HG03108 (cell line): ENCODE measurements at regions not wholly inside any gene's neighbourhood (a gene's known extent, or its start where the extent isn't known, plus 50 kb on each side); places are given as distances from the start of the nearest gene placed in this dataset.

Experiments
- ATAC-seq: cut with Tn5 transposase; IDR thresholded peaks from one replicate; pipeline ENCODE4 v1.9.1; 2021; ENCODE audit warnings: moderate library complexity; ENCODE audit not compliant: unreplicated experiment

GRCh38 chr13:87872813-87873212 lies 201.6 kb downstream of the SLITRK5 start:
- no peak for ATAC-seq

GRCh38 chr13:87877477-87877876 lies 206.3 kb downstream of the SLITRK5 start:
- ATAC-seq = no peak

- no peak for ATAC-seq
These were observed 207.5 kb downstream of the SLITRK5 start for GRCh38 chr13:87878706-87879105.

DNA sequence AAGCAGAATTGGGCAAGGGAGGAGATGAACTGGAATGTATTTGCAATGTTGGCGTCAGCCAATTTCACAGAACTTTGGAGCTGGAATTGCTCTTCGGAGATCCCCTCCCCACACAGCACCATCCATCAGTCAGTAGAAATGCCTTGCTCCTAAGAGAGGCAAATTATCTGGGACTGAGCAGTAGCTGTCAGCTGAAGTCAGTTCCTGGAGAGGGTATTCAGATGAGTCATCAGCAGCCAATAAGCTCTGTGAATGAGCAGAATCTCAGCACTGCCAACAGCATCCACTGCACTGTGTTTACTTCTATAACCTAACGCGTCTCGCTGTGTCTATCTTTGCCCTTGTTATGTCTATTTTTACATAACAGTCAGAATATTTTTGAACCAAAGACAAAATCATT lies 213.7 kb downstream of the SLITRK5 start:
- no peak for ATAC-seq

DNA sequence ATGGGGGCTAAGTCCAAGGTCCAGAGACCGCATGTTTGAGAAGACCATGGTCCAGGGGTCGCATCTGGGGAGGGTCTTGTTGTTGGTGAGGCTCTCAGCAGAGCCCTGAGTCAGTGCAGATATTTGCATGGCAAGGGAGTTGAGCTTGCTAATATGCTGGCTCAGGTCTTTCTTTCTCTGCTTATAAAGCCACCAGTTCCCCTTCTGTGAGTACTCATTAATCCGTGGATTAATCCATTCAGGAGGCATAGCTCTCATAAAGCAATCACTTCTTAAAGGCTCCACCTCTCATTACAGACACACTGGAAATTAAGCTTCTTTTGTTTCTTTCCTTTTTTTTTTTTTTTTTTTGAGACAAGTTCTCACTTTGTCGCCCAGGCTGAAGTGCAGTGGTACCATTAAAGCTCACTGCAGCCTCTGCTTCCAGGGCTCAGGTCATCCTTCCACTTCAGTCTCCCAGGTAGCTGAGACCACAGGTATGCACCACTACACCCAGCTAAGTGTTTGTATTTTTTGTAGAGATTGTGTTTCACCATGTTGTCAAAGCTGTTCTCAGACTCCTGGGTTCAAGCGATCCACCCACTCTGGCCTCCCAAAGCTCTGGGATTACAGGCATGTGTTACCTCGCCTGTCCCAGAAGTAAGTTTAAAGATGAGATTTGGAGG lies 216.4 kb downstream of the SLITRK5 start:
- ATAC-seq = no peak

GRCh38 chr13:87889254-87889653 lies 218.1 kb downstream of the SLITRK5 start:
- no peak for ATAC-seq

- no peak for ATAC-seq
These were observed 222.0 kb downstream of the SLITRK5 start for GRCh38 chr13:87893186-87893585.

DNA sequence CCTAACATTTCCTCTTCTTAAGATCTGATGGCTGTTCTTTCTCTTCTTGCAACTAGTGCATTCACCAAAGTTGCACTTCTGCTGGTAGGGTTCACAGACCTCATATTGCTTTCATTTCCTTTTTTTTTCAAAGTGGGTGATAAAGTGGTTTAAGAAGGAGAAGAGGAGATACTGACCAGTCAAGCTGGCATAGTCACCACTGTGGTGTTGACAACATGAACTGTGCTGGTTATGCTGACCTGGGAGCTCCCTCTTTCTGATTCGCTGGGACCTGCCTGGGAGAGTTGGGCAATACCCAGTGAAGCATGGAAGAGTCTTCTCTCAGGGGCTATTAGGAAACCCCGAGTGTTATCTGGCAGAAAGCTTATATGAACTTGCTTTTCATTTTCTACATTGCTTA lies 222.9 kb downstream of the SLITRK5 start:
- no peak for ATAC-seq

DNA sequence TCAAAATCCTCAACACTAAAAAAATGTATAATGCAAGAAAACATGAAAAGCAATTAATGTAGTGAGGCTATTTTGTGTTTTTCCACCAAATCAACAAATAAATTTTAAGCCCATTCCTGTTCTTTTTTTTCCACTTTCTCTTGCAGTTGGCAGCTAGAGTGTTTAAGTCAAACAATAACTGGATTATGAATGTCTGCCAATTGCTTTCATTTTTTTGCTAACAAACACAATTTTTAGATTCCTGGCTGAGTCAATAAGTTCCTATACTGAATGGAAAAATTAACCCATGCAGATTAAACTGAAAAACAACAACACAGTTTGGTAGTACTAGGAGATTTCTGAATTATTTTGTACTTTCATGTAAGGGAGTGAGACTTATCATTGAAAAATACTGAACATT lies 232.4 kb downstream of the SLITRK5 start:
- ATAC-seq = no peak

DNA sequence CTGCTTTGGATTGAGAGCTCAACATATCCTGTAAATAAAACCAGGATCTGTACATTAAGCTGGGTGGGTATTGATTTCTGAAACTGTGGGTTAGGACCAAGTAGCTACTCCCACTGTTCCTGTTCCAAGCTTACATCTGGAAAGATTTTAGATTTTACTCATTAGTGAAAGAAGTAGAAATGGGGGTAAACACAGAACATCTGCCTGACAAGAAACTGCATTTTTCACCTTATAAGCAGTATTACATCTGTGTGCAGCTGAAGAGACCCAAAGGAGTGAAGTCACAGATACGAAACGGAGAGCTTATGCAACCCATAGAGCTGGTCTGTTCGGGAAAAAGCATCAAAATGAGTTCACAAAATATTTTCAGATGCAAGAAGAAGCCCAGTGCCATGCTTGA lies 235.2 kb downstream of the SLITRK5 start:
- ATAC-seq = no peak

DNA sequence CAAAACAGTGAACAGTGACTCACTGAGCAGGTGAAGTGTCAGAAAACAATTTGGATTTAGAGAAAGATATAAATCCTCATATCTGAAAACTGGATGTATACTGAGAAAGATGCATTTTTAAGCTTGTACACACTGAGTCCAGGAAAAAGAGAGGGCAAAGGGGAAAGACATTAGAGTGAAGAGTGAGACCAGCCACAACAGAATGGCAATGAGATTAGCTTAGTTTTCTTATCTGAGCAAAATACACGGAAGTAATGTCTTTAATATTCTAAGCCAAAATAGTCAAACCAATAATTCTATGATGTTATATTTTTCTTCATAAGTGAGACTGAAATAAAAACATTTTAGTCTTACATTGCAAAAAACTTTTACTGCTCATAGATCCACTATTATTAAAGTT lies 236.0 kb downstream of the SLITRK5 start:
- ATAC-seq = no peak

GRCh38 chr13:87919956-87920355 lies 248.8 kb downstream of the SLITRK5 start:
- no peak for ATAC-seq

GRCh38 chr13:87923753-87924152 lies 252.6 kb downstream of the SLITRK5 start:
- no peak for ATAC-seq

GRCh38 chr13:87925006-87925405 lies 253.8 kb downstream of the SLITRK5 start:
- ATAC-seq = no peak

- no peak for ATAC-seq
These were observed 269.6 kb downstream of the SLITRK5 start for GRCh38 chr13:87940776-87941175.

- no peak for ATAC-seq
These were observed 270.1 kb downstream of the SLITRK5 start for GRCh38 chr13:87941226-87941625.

DNA sequence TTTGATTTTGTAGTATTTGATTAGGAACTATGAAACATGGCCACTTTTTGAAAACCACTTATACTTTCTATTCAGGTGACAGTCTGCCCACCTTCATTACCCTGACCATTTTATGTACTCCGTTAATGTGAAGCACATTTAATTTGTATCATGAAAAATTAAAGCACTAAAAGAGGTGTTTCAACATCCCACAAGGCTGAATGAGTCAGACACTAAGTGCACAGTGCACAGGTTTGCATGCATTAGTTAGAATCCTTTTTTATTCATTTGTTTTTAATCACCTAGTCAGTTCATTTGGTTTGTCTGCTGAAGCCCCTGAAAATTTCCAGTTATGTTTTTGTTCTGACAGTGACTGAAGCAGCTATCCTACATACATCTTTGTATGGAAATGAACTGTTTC lies 271.0 kb downstream of the SLITRK5 start:
- ATAC-seq = no peak

GRCh38 chr13:87944038-87944437 lies 272.9 kb downstream of the SLITRK5 start:
- no peak for ATAC-seq

GRCh38 chr13:87952377-87952776 lies 281.2 kb downstream of the SLITRK5 start:
- no peak for ATAC-seq

DNA sequence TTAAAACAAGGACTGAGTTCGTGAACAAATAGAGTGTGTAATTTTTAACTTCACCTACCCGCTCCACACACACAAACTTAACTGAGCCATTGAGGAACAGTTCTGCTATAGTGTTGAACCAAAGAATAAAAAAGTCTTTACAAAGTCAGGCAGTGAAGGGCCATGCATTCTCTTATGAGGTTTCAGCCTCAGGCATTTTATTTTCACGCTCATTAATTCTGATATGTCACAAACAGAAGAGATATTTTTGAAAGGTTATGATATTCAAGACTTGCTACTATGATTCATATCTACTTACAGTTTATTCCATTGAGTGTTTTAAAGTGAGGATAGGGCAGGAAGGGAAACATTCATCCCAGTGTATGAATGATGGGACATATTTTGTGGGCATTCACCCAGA lies 282.2 kb downstream of the SLITRK5 start:
- ATAC-seq = no peak

GRCh38 chr13:87954091-87954490 lies 282.9 kb downstream of the SLITRK5 start:
- ATAC-seq = no peak

GRCh38 chr13:87961546-87961945 lies 290.4 kb downstream of the SLITRK5 start:
- ATAC-seq = no peak

DNA sequence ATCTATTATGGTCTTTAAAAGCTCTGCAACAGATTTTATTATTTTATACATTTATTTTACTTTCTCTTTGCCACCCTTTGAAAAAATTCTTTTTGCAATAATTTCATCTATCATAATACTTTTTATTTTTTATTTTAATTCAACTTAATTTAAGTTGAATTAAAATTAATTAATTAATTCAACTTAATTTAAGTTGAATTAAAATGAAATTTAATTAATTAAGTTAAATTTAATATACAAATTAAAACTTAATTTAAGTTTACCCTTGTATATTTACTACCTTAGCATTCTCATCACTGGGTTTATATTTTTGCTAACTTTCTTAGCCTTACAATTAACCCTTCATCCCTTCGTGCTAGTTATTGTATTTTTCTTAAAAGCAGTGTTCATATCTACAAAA lies 301.4 kb downstream of the SLITRK5 start:
- no peak for ATAC-seq
